ENCODE measurements at regions not wholly inside any gene's neighbourhood (a gene's known extent, or its start where the extent isn't known, plus 50 kb on each side); places are given as distances from the start of the nearest gene placed in this dataset.

- H2AFZ ChIP-seq (ENCODE audit: low read length), result no peak overlapping the region
- BruUV-seq (replicated peaks), result no TSS peak
- ATAC-seq, result no peak
- H3K79me2 ChIP-seq (ENCODE audit: low read length), result peaks cover 92% of the 10 kb centered on the region
- peak overlapping the region; percentile 64 for H3K4me2 ChIP-seq (ENCODE audit: low read length)
- no peaks in the 10 kb centered on the region for H3K9me3 ChIP-seq (ENCODE audit: low read length)
- intact Hi-C loops (cut with micrococcal nuclease), result loop anchor here (10.0 kb wide), 1 partner anchor 362 kb away; no protein-coding TSS in a partner anchor
- CTCF ChIA-PET, result no interaction called here
- peak overlapping the region; percentile 86 for H3K27ac ChIP-seq (ENCODE audit: low read length)
- no peaks in the 10 kb centered on the region for H4K20me1 ChIP-seq (ENCODE audit: low read length)
- peaks cover 19% of the 10 kb centered on the region for H3F3A ChIP-seq (ENCODE audit: low read length, unreplicated experiment)
- H3K9ac ChIP-seq (ENCODE audit: low read length), result no peak overlapping the region
- POLR2A ChIA-PET (ENCODE audit: unreplicated experiment), result no interaction called here
- H3K4me1 ChIP-seq (ENCODE audit: insufficient read depth, low read length), result peaks cover 82% of the 10 kb centered on the region
- no peaks in the 10 kb centered on the region for H3K9me2 ChIP-seq (replicated peaks; ENCODE audit: low read length)
- H3K27me3 ChIP-seq (ENCODE audit: low read length), result no peaks in the 10 kb centered on the region
- no peak overlapping the region for H3K4me3 ChIP-seq (ENCODE audit: low read length)
- TF ChIP-seq, protein P1, sequence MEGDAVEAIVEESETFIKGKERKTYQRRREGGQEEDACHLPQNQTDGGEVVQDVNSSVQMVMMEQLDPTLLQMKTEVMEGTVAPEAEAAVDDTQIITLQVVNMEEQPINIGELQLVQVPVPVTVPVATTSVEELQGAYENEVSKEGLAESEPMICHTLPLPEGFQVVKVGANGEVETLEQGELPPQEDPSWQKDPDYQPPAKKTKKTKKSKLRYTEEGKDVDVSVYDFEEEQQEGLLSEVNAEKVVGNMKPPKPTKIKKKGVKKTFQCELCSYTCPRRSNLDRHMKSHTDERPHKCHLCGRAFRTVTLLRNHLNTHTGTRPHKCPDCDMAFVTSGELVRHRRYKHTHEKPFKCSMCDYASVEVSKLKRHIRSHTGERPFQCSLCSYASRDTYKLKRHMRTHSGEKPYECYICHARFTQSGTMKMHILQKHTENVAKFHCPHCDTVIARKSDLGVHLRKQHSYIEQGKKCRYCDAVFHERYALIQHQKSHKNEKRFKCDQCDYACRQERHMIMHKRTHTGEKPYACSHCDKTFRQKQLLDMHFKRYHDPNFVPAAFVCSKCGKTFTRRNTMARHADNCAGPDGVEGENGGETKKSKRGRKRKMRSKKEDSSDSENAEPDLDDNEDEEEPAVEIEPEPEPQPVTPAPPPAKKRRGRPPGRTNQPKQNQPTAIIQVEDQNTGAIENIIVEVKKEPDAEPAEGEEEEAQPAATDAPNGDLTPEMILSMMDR (conservative IDR thresholded peaks at IDR 0.05; ENCODE audit: low read depth, low read length), result no peak
- no peak for TF ChIP-seq EZH2phosphoT487 (IDR thresholded peaks at IDR 0.05; ENCODE audit: borderline replicate concordance, low read length)
- no peak for TF ChIP-seq EZH2 (IDR thresholded peaks at IDR 0.05; ENCODE audit: low read length, unreplicated experiment)
- H3K36me3 ChIP-seq (ENCODE audit: low read depth, low read length), result peaks cover 52% of the 10 kb centered on the region
- DNase-seq, result no peak
Observed at GRCh38 chr12:124383028-124383427, 88.1 kb downstream of the RFLNA start.

- peak; percentile 74 for TF ChIP-seq EZH2phosphoT487 (IDR thresholded peaks at IDR 0.05; ENCODE audit: borderline replicate concordance, low read length)
- TF ChIP-seq, protein P1 (conservative IDR thresholded peaks at IDR 0.05; ENCODE audit: low read depth, low read length), result no peak
- TF ChIP-seq EZH2 (IDR thresholded peaks at IDR 0.05; ENCODE audit: low read length, unreplicated experiment), result no peak
- peak; percentile 25 for ATAC-seq
Observed at GRCh38 chr12:124381456-124382296, 86.8 kb downstream of the RFLNA start.

More at GRCh38 chr12:124381456-124382296, 86.8 kb downstream of the RFLNA start:
- no TSS peak for BruUV-seq (replicated peaks)
- Histone ChIP-seq H3F3A (ENCODE audit: low read length, unreplicated experiment) (peaks cover 19% of the 10 kb centered on the region), H3K36me3 (ENCODE audit: low read depth, low read length) (peaks cover 65% of the 10 kb centered on the region), H2AFZ (ENCODE audit: low read length) (no peak overlapping the region), H3K27me3 (ENCODE audit: low read length) (no peaks in the 10 kb centered on the region), H3K27ac (ENCODE audit: low read length) (peak overlapping the region; percentile 86), H4K20me1 (ENCODE audit: low read length) (no peaks in the 10 kb centered on the region), H3K4me2 (ENCODE audit: low read length) (peak overlapping the region; percentile 64), H3K79me2 (ENCODE audit: low read length) (peaks cover 91% of the 10 kb centered on the region), H3K9ac (ENCODE audit: low read length) (peak overlapping the region; percentile 55), H3K4me1 (ENCODE audit: insufficient read depth, low read length) (peaks cover 80% of the 10 kb centered on the region), H3K9me3 (ENCODE audit: low read length) (no peaks in the 10 kb centered on the region), H3K4me3 (ENCODE audit: low read length) (peak overlapping the region; percentile 15; the same call in 1 of the 2 replicates), H3K9me2 (replicated peaks; ENCODE audit: low read length) (no peaks in the 10 kb centered on the region)
- ChIA-PET POLR2A (ENCODE audit: unreplicated experiment) (interaction anchor here (0.6 to 0.7 kb wide), 2 partner anchors 9 to 137 kb away, joined by 3 to 13 read pairs; no protein-coding TSS in a partner anchor), CTCF (interaction anchor here (2.1 kb wide), 1 partner anchor 7 kb away, joined by 54 read pairs; no protein-coding TSS in a partner anchor)
- intact Hi-C loops (cut with micrococcal nuclease), result loop anchor here (2.0 to 10.0 kb wide), 2 partner anchors 131 to 363 kb away; no protein-coding TSS in a partner anchor
- DNase-seq, result peak; percentile 91

Measured in PC-3 (cell line).